HG03378 (cell line): ENCODE measurements at regions not wholly inside any gene's neighbourhood (a gene's known extent, or its start where the extent isn't known, plus 50 kb on each side); places are given as distances from the start of the nearest gene placed in this dataset.

Experiments
- ATAC-seq: cut with Tn5 transposase; IDR thresholded peaks from one replicate; pipeline ENCODE4 v1.9.1; 2021; ENCODE audit warnings: mild to moderate bottlenecking, moderate library complexity; ENCODE audit not compliant: unreplicated experiment

DNA sequence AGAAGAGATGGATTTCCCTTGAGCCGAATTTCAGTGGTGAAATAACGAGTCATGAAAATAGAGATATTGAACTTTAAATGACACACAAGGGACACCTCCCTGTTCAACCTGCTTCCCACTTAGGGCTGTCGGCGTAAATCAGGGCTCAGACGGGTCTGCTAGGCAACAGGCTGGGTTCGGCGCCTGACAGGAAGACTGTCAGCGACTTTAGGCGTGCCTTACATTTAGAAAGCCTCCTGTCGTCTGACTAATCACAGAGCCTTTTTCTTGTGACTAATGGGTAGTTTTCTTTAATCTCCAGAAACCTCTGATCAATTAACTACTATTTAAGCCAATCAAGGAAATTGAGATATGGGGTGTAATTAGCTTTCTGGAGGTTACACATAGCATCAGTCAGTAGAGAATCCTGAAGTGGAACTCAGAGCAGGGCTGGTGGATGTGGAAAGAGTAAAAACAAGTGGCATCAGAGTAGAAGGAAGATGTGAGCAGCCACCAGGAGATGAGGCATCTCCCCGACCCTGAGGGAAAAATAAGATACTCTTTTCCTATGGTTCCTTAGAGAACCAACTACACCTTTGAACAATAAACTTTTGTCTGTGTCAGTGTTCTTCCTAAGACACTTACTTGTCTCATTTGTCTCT lies 86.2 kb upstream of the HS3ST1 start:
- ATAC-seq: no peak

GRCh38 chr4:11514003-11514402 lies 85.3 kb upstream of the HS3ST1 start:
- ATAC-seq: no peak

- no peak for ATAC-seq
Observed at GRCh38 chr4:11512871-11513270, 84.2 kb upstream of the HS3ST1 start.

DNA sequence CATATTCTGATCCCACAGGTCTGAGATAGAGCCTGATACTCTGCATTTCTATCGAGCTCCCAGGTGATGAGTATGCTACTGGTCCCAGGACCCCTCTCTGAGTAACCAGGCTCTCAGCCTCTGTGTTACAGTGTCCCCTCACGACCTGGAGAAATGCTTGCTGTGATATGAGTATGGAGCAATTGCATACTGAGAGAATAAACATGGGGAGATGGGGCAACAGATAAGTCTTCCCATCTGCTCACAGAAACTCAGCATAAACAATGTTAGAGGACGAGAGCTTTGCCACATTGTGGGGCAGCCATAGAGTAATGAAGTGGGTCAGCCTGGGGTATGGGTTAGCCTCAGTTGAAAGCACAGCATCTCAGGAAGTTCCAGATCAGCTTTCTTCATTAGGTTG lies 82.6 kb upstream of the HS3ST1 start:
- ATAC-seq: no peak

GRCh38 chr4:11507920-11508319 lies 79.2 kb upstream of the HS3ST1 start:
- no peak for ATAC-seq

- ATAC-seq: no peak
Observed at GRCh38 chr4:11506194-11506593, 77.5 kb upstream of the HS3ST1 start.

- no peak for ATAC-seq
Observed at GRCh38 chr4:11505221-11505971, 76.7 kb upstream of the HS3ST1 start.

DNA sequence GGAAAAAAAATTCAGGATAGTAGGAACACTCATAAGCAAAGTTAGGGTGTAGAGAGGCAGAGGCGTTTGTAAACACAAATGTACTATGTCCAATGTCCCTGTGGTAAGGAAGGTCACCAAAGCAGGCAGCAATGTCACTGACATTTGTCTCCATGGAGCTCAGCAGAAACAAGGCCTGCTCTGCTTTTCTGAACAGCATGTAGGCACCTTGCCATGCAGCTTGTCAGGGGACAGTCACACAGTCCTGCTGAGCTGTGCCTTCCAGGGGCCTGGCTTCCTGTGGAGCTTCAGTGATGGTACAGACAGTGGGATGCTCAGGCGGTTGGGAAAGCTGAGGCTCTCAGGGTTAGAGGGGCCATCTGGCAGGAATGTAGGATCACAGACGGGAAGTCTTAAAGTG lies 74.5 kb upstream of the HS3ST1 start:
- no peak for ATAC-seq

DNA sequence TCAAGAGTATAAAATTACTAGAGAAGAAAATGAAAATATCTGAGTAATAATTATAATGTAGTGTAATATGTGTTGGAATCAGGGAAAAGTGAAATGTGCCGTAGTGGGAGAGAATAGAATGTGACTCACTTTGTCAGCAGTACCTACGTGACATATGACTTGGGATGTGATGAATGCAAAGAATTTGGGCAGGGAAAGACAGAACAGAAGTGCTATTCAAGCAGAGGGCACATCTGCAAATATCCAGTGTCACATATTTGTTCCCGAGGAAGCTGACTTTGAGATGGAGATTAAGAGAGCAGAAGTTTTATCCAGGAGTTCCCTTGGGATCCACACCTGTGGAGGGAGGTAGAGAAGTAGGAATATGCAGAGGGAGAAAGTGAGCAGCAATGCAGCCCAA lies 69.3 kb upstream of the HS3ST1 start:
- ATAC-seq: no peak

- ATAC-seq: no peak
Observed at GRCh38 chr4:11497212-11497806, 68.6 kb upstream of the HS3ST1 start.

GRCh38 chr4:11496351-11496829 lies 67.7 kb upstream of the HS3ST1 start:
- ATAC-seq: no peak

- no peak for ATAC-seq
Observed at GRCh38 chr4:11495818-11496217, 67.1 kb upstream of the HS3ST1 start.

GRCh38 chr4:11495291-11495690 lies 66.6 kb upstream of the HS3ST1 start:
- no peak for ATAC-seq

- ATAC-seq: no peak
Observed at GRCh38 chr4:11494232-11494631, 65.5 kb upstream of the HS3ST1 start.

- no peak for ATAC-seq
Observed at GRCh38 chr4:11489453-11490083, 60.9 kb upstream of the HS3ST1 start.

DNA sequence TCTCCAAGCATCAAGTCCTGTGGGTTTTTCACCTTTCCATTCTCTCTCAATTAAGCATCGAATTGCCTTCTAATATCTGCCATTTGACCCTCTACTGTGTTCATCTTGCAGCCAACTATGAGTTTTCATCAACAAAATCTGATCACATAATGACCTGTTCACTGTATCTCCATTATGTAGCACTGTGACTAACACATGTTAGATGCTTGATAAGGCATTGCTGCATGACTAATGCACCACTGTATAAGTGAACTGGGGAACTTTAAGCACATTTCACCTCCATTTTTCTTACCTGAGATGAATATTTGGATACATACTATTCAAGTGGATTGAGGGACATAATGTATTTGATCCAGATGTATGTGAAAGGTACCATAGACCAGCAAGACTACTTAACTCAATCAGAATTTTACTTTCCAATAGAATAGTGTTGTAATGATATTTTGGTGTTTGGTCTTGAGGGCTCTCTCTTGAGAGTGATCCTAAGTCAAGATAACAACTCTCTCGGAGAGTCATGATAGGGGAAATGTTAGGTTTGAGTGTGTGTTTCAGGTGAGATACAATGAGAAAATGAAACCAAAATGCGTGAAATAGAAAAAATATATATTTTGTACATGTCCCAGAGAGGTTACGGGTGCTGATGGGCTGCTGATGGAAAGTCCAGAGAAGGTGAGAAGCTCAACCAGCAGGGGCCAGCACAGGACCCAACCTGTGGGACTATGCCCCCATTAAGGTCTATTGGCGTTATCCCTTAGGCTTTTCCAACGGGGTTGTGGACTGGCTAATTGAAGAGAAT lies 60.2 kb upstream of the HS3ST1 start:
- ATAC-seq: no peak

GRCh38 chr4:11487868-11488544 lies 59.3 kb upstream of the HS3ST1 start:
- no peak for ATAC-seq

DNA sequence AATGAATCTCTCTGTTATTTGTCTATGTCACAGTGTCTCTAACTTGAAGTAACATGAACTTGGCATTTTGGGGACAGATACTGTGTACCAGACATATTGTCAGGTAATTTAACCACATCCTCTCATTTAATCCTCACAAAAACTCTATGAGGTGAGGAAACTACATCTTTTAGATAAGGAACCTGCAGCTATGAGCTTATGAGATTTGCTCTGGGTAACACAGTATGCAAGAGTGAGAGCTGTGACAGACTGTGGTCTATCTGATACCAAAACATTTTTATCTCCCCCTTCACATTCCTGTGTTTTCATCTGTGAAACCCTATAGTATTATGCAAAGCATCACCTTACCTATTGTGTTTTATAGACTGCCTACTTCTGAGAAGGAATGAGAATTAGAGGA lies 58.4 kb upstream of the HS3ST1 start:
- no peak for ATAC-seq

- no peak for ATAC-seq
Observed at GRCh38 chr4:11485926-11486325, 57.2 kb upstream of the HS3ST1 start.

GRCh38 chr4:11484531-11484930 lies 55.8 kb upstream of the HS3ST1 start:
- ATAC-seq: no peak
